GM21526 (cell line): ENCODE measurements at regions not wholly inside any gene's neighbourhood (a gene's known extent, or its start where the extent isn't known, plus 50 kb on each side); places are given as distances from the start of the nearest gene placed in this dataset.

Experiments used
- ATAC-seq: cut with Tn5 transposase; IDR thresholded peaks from one replicate; pipeline ENCODE4 v1.9.1; 2021; ENCODE audit warnings: moderate library complexity; ENCODE audit not compliant: unreplicated experiment, low FRiP score

DNA sequence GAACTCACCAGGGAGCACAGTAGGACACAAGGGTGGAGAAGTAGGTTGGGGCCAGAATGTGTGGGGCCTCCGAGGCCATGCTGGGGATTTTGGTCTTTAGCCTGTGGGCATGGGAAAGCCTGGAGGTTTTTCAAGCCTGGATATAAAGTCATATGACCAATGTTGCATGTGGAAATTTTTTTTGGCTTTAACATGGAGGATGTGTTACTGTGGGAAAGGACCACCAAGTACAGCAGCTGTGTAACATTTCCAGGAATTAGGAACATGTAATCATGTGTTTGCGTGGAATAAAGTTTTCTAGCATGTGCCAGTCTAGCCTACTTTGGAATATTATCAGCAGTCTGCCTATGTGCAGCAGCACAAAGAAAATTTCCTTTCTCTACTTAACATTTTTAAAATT, 78.5 kb downstream of the TNFSF18 start:
- no peak for ATAC-seq

DNA sequence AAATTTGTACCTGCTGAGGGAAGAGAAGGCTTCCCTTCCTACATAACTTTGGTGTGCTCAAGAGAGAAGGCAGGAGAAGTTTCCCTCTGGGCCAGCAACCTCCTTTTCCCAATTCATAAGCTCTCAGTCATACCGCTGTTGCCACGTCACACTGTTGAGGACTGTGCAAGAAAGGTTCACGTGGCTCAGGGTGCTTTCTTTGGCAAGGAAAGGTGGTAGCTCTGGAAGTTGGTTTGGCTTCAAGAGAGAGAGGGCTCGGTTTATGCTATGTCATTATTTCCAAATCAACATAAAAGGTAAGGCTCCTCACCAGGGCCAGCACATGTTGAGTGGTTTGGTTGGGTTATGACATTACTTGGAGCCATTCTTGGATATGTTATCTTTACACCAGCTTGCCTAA, 77.3 kb downstream of the TNFSF18 start:
- no peak for ATAC-seq

DNA sequence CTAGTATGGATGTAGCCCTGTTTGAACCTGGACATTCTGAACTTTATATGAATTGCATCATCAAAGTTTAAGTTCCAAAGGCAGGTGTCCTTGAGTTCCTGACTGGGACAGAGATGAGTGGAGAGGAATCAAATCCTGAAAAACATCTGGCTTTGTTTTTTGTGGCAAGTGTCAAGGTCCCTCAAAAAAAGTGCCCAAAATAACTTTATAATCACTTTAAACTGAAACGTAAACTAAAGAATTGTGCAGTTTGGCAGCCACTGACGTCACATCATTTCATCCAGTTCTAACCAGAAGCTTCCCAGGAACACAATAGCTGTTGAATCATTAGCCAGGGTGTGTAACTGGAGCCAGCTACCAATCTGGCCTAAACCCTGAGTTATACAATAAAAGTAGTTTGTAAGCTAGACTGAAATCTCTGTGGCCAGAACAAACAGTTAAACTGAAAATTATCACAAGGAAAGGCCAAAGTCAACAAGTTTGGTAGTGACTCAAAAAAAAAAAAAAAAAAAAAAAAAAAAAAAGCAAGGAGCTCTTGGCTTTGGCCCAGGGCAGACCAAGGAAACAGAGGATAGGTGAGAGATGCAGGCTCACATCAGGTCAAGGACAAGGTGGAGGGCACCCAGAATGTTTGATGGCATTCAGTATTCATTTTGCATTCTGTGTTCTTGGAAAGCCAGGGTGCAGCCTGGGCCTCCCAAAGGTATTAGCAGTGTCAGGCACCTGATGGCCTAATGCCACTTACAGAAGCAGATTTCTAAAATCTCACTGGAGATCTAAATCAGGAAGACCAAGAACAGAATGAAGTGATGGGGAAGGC, 74.3 kb downstream of the TNFSF18 start:
- ATAC-seq = no peak

DNA sequence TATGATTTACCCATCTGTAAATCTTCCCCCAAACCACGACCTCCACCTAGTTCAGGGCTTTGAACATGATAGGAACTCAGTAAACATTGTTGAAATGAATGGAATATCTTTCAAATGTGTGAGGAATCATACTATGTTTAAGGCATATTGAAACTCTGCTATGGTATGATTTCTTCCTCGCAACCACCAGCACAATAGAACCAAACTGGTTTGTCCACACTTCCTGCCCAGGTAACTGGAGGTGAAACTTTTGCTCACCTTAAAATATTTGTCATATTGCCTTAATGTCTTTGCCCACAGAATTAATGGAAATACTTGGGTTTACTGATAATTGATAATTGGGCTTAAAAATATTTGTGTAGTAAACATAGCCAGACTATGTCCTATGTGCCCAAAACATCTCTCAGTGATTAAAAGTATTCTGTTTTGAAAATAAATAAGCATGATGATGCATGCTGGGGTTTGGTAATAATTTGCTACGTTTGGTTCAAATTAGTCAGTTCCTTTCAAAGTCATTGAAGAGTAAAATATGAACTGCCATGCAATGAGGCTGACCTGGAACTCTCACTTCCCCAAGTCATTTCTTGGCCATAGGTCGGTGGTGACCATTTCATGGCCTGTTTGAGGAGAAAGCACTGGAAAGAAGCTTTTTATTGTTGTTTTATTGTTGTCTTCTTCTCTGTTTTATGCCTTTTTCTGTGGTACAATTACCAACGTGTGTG, 73.3 kb downstream of the TNFSF18 start:
- ATAC-seq = no peak

DNA sequence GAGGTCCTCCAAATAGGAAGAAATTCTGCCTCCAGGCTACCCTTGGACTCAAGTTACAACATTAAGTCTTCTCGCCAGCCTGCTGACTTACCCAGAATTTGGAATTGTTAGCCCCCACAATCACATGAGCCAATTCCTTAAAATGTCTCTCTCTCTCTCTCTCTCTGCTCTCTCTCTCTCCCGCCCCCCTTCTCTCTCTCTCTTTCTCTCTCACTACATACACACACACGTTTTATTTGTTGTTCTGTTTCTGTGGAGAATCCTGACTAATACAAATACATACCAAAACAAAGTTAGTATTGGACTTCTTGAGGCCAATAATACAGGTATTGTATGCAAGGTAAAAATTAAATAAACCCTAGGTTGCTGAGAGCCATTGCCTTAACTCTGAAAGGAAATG, 72.1 kb downstream of the TNFSF18 start:
- no peak for ATAC-seq

DNA sequence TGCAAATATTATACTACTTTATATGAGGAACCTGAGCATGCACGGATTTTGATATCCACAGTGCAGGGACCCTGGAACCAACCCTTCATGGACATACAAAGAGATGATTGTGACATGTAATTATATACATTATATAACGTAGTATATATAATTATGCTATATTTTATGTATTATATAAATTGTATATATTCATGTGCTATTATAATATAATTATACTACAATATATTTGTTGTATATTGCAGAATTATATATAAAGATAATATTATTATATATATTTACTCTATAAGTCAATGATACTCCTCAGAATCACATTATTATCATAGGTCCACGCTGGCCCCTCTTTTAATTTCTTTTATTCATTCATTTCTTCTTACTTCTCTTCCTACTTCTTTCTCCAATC, 70.9 kb downstream of the TNFSF18 start:
- ATAC-seq = no peak

DNA sequence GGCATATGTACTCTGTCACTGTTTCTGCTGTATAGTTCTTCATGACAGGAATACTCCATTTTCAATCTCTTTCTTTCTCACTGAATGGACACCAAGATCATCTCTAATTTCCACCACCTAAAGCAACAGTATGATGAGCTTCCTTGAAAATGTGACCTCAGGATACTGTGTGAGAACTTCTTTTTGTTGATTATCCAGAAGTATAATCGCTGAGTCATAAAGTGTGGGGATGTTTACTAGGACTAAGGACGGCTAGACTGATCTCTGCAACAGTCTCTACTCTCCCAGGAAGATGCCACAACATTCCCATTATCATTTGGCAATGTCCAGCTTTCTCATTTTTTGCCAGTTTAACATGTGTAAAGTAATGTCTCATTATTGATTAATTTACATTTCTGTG, 70.3 kb downstream of the TNFSF18 start:
- ATAC-seq = no peak

DNA sequence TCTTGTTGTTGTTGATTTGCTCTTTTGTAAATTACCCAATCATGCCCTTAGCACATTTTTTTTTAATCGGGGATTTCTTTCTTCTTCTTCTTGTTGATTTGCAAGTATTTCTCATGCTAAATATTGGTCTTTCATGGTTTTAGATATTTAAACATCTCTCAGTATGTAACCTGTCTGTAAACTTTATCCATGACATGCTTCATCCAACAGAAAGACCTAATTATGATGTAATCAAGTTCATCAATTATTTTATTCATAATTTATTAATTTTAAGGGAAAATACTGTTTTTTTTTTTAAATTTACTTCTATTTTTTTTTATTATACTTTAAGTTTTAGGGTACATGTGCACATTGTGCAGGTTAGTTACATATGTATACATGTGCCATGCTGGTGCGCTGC, 69.8 kb downstream of the TNFSF18 start:
- ATAC-seq = no peak
